ENCODE measurements at regions not wholly inside any gene's neighbourhood (a gene's known extent, or its start where the extent isn't known, plus 50 kb on each side); places are given as distances from the start of the nearest gene placed in this dataset.
"Not testable (repeated sequence)": the region's sequence is repeated elsewhere in the genome, so short reads cannot be mapped to it uniquely, and the experiment has no call there.

- no peak for DNase-seq (ENCODE audit: low read depth)
Observed at GRCh38 chr5:98121036-98121936, 652.2 kb upstream of the RGMB start.

GRCh38 chr5:98128271-98128670 is 645.2 kb upstream of the RGMB start:
- no peak for DNase-seq (ENCODE audit: low read depth)

GRCh38 chr5:98128846-98129245 is 644.6 kb upstream of the RGMB start:
- DNase-seq (ENCODE audit: low read depth): no peak

GRCh38 chr5:98130261-98131035 is 643.0 kb upstream of the RGMB start:
- no peak for DNase-seq (ENCODE audit: low read depth)

DNA sequence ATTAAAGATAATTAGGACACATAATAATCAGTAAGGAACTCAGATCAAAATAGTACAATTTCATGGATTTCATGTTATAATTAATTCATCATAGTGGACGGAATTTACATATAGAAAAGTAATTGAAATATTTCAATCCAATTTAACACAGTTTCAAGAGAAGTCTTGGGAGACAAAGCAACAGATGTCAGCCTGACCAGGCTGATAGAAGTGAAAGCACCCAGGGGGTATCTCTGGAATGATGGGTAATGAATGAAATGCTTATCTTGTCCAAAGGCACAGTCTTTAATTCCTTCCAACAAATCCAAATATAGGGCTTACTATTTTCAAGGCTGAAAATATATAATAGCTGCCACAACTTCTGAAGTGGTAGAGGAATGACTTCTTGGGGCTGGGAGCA is 629.3 kb upstream of the RGMB start:
- DNase-seq (ENCODE audit: low read depth): no peak

GRCh38 chr5:98144710-98145109 is 628.8 kb upstream of the RGMB start:
- no peak for DNase-seq (ENCODE audit: low read depth)

- DNase-seq (ENCODE audit: low read depth): no peak
Observed at GRCh38 chr5:98157368-98157767, 616.1 kb upstream of the RGMB start.

- DNase-seq (ENCODE audit: low read depth): no peak
Observed at GRCh38 chr5:98158440-98158839, 615.0 kb upstream of the RGMB start.

DNA sequence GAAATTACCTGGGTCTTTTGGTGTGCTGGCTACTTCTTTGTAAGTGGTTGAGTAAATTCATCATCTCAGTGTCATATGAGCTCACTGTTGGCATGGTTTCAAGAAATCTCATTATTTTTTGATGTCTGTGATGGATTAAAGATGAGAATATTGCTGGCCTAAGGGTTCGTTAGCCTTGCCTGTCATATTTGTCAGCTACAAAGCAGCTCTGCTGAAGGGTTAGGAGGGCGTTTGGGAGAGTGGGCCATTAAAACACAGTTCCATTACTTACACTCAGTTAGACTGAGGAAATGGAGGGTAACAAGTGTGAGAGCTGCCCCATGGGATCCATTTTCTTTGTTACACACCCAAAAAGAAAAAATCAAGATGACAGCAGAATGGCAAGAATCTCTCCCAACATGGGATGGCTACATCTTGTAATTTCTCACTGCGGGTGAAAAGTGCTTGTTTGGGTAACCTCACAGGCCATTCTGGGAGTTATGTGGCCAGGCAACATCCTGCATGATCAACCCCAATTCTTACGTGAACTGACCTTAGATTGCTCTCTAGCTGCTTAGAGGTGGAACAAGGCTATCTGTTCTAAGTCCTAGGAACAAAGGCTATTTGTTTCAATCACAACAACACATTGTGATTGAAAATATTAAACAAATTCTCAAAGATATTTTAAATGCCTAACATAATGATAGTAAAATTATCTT is 609.5 kb upstream of the RGMB start:
- DNase-seq (ENCODE audit: low read depth): no peak

DNA sequence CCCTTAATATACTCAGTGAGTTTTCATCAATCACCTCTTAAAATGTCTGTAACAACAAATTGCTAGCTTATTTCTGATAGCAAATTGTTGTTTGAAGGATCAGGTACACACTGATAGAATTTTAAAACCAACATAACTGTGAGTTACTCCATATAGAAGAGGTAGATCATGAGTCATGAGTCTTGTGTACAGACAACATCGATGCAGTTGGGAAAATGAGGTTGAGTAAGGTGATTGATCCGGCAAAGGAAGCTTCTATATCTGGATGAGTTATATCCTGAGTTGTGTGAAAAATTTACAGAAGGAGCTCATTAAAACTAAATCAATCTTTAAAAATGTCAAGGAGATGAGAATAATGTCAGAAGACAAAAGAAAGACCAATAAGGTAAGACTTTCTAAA is 604.6 kb upstream of the RGMB start:
- DNase-seq (ENCODE audit: low read depth): no peak

DNA sequence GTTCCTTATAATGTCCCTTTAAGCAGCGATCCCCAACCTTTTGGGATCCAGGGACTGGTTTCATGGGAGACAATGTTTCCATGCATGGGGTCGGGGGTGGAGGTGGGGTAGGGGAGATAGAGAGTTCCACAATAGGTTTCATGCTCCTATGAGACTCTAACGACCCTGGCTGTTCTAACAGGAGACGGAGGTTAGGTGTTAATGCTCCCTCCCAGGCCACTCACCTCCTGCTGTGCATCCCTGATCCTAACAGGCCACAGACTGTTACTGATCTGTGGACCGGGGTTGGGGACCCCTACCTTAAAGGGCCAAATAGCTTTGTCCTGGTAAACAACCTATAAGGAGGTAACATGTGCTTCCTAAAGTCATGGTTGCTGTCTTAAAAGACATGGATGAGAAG is 602.5 kb upstream of the RGMB start:
- DNase-seq (ENCODE audit: low read depth): no peak

GRCh38 chr5:98173334-98173733 is 600.1 kb upstream of the RGMB start:
- DNase-seq (ENCODE audit: low read depth): peak; percentile 67

DNA sequence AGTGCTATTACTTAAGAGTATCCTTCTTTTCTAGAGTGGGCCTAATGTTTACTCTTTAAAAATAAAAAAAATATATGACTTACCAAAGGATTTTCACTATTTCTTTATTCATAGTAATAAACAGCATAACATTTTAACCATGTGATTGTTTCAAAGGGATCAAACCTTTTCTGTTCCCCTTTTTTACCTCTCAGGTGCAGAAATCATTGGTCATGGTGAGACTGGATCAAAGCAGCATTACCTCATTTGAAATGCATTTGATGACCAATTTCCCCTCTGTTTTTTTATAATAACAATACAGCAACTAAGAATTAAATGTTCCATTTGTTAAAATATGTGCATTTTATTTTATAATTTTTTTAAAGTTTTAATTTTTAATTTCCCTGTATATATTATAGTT is 598.0 kb upstream of the RGMB start:
- no peak for DNase-seq (ENCODE audit: low read depth)

- DNase-seq (ENCODE audit: low read depth): no peak
Observed at GRCh38 chr5:98179791-98180755, 593.4 kb upstream of the RGMB start.

- no peak for DNase-seq (ENCODE audit: low read depth)
Observed at GRCh38 chr5:98186128-98186527, 587.3 kb upstream of the RGMB start.

DNA sequence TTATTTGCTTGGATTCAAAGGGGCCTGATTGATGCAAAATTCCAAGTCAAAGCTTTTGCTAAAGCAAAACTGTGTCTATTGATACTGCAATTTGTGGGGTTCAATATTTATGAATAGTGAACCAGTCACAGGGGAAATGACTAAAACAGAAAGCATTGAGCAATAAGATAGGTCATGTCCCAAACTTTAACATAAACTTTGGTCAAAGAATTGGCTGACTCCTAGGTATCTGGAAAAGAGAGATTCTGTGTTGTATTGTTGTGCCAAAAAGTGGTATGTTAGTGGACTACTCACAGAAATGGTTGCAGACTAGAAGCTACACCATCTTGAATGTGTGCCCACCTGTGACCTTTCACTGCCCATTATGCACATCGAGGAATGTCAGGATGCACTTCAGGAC is 585.5 kb upstream of the RGMB start:
- DNase-seq (ENCODE audit: low read depth): no peak

- not testable (repeated sequence) for DNase-seq (ENCODE audit: low read depth)
Observed at GRCh38 chr5:98190344-98190743, 583.1 kb upstream of the RGMB start.

GRCh38 chr5:98193921-98194760 is 579.3 kb upstream of the RGMB start:
- DNase-seq (ENCODE audit: low read depth): no peak

GRCh38 chr5:98200726-98201541 is 572.5 kb upstream of the RGMB start:
- no peak for DNase-seq (ENCODE audit: low read depth)

GRCh38 chr5:98204798-98205197 is 568.7 kb upstream of the RGMB start:
- DNase-seq (ENCODE audit: low read depth): no peak
